GM18867 (cell line): ENCODE measurements at regions not wholly inside any gene's neighbourhood (a gene's known extent, or its start where the extent isn't known, plus 50 kb on each side); places are given as distances from the start of the nearest gene placed in this dataset.
"Not testable (repeated sequence)": the region's sequence is repeated elsewhere in the genome, so short reads cannot be mapped to it uniquely, and the experiment has no call there.

ENCODE experiments used
- ATAC-seq: cut with Tn5 transposase; IDR thresholded peaks from one replicate; pipeline ENCODE4 v1.9.1; 2021; ENCODE audit warnings: mild to moderate bottlenecking, moderate library complexity; ENCODE audit not compliant: unreplicated experiment

DNA sequence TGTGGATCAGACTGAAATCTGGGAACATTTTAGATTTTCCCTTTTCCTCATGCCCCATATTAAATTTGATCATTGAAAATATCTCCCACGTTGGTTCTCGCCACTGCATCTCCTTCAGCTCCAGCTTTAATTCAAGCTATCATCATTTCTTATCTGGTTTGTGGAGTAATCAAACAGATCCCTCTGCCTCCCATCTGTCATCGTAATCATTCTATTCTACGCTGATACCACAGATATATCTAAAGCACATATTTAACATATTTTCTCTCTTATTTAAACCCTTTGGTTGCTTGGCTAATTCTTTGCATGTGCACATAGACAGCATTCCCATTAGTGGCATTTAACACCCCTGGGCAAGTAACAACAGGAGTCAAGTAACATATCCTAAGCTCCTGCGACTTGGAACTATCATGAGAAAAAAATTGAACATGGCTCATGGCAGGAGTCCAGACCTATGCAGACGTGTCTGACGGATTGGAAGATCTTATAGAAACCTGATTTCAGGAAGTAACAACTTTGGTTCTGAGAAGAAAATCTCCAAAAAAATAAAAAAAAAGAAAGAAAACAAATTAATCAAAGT lies 158.8 kb upstream of the KYNU start:
- ATAC-seq: no peak

DNA sequence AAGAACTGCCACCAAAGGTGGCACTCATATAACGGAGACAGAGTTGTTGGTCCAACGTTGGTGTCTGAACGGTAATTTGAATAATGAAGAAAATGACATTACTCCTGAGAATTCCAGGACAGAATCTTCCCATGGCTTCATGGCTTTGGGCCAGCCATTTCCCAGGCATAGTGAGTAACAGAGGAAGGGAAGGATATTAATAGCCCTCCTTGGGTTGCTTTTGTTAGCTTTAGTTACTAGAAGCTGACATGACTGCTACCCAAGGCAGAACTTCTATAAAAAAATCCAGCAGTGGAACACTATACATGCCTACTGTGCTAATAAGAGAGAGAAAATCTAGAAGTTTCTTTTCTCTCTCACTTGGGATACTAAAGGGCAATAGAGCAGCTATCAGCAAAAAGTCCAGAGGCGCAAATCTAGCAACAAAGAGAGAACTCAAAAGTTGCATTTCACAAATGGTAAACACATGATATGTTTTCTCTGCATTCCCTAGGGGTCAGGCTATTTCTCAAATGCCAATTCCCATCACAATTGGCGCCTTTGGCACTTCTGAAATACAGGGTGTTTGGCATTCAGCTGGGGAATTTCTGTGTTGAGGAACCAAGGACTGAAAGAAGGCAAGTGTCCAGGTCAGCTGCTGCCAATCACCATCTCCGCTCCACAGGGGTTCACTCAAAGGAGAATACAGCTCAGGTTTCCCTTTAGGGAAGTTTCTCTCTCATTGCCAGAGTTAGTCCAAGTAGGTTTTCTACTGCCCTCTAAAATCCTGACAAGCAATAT lies 160.8 kb upstream of the KYNU start:
- no peak for ATAC-seq

DNA sequence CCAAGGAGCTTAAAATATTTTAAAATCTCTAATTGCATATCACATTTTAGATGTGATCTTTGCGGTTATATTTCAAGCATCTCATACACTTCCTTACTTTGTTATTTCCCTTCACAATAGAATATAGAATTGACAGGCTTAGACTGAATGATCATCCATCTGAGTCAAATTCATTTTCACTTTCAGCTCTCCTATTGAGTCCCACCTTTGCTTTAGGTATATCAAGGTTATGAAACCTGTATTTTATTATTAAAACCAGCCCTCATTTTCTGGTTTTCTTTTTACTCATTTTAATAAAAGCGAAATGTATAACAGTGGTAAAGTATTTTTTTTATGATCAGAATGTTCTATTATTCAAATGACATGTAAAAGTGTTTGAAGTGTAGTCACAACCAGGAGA lies 162.9 kb upstream of the KYNU start:
- ATAC-seq: peak; percentile 88

DNA sequence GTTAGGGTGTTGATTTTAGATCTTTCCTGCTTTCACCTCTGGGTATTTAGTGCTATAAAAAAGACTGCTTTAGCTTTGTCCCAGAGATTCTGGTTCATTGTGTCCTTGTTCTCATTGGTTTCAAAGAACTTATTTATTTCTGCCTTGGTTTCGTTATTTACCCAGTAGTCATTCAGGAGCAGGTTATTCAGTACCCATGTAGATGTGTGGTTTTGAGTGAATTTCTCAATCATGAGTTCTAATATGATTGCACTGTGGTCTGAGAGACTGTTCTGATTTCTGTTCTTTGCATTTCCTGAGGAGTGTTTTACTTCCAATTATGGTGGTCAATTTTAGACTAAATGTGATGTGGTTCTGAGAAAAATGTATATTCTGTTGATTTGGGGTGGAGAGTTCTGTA lies 167.1 kb upstream of the KYNU start:
- no peak for ATAC-seq

DNA sequence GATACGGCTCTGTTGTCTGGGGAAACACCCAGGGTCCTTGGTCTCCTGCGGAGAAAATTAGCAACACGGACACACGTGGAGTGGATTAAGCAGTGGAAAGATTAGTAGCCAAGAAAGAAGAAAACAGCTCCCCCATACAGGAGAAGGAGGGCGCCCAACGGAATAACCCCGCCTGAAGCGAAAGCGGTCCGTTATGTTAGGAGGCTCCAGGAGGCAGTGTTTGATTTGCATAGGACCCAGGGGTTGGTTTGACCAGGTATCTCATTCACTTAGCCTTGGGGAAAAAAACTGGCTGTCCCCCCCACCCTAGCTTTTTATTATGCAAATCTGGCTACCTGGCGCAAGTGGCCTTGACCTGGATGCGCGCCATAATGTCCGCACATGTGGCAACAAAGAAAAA lies 170.1 kb upstream of the KYNU start:
- no peak for ATAC-seq

DNA sequence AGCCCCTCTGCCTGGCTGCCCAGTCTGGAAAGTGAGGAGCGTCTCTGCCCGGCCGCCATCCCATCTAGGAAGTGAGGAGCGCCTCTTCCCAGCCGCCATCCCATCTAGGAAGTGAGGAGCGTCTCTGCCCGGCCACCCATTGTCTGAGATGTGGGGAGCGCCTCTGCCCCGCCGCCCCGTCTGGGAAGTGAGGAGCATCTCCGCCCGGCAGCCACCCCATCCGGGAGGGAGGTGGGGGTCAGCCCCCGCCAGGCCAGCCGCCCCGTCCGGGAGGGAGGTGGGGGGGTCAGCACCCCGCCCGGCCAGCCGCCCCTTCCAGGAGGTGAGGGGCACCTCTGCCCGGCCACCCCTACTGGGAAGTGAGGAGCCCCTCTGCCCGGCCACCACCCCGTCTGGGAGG lies 175.1 kb upstream of the KYNU start:
- not testable (repeated sequence) for ATAC-seq

DNA sequence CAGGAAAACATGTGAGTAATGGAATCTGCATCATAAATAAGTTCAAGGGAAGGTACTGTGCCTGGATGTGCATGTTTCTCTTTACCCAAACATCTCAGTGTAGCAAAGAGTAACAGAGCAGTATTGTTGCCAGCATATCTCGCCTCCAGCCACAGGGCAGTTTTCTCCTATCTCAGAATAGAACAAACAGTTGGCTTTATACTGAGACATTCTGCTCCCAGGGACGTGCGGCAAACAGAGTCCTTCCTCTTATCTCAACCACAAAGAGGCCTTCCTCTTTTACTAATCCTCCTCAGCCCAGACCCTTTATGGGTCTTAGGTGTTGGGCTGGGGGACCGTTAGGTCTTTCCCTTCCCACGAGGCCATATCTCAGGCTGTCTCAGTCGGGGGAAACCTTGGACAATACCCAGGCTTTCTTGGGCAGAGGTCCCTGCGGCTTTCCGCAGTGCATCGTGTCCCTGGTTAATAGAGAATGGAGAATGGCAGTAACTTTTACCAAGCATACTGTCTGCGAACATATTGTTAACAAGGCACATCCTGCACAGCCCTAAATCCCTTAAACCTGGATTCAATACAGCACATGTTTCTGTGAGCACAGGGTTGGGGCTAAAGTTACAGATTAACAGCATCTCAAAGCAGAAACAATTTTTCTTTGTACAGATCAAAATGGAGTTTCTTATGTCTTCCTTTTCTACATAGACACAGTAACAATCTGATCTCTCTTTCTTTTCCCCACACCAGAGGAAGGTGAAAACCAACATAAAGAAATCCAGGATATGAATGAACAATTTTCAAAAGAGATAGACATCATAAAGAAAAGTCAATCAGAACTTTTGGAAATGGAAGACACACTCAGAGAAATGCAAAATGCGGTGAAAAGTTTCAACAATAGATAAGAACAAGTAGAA lies 181.9 kb upstream of the KYNU start:
- not testable (repeated sequence) for ATAC-seq

DNA sequence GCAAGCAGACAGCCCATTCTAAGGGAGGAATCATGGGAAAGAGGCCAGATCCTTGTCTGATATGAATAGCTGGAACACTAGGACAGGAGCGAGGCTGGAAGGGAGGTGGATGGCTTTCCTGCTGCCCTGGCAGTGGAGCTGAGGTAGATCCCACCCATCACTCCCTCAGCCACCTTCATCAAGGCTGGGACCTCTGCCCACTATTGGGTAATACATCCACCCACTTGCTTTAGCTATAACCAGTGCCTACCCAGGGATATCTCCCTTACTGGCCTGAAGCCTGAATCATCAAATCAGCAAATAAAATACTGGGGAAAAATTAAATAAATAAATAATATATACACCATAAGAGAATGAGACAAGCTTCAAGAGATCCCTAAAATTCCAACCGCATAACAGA lies 183.2 kb upstream of the KYNU start:
- ATAC-seq: no peak

DNA sequence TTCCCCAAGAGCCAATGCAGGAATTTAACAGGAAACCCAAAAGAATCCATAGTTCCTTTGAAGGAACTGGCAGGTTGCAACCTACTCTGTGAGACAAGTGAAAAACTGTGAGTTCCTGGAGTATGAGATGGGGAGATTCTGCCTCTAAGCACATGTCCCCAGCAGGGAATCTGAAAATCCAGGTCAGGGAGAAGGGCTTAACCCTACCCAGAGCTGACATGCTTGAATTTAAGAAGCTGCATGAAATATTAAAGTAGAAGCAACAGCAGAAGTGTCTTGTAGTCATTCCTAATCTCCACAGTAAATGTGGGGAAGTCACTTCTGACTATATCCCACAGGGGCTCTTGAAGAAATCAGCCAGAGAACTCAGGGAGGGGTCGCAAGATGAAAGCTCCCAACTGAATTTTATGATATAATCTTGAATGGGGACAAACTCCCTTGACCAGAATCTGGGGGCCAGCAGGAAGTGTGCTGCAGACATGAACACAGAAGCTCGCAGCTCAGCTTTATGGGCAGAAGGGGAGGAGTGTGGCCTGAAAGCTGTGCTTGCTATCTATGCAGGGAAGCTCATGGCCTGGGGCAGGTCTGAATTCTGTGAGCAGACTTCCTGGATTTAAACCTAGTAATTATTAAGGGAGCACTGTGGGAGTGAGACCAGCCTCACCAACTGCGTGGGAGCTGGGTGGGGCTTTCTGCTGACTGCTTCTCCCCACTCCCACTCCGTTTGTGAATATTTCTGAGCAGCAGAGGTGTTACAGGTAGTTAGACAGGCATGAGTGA lies 184.1 kb upstream of the KYNU start:
- ATAC-seq: no peak

DNA sequence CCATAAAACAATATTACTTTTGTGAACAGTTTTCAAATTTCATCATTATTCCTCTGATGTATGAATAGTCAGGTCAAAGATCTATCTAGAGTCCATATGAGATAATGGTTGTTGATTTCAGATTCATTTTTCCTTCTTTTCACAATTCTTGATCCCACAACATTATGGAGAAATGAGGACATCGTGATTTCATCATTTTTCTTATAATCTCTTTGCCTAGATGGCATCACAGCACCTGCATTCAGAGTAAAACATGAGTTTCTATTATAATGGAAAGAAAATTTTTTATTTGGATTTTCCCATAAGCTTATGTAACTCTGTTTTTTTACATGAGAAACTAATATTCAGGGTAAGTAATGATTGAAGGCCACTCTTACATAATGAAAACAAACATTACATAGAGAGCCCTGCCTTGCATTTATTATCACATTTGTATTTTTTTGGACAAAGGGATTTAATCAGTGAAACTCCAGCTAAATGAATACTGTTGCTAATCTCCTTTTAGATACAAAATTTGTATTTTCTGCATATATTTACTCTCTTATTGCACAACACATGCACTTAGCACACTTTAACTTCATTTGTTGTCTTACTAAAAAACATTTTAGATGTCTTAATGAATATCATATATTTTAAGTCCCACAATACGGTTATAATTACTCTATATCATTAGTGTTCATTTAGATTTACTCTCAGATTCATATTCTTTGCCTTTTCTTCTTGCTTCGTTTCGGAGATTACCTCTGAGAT lies 188.4 kb upstream of the KYNU start:
- no peak for ATAC-seq

DNA sequence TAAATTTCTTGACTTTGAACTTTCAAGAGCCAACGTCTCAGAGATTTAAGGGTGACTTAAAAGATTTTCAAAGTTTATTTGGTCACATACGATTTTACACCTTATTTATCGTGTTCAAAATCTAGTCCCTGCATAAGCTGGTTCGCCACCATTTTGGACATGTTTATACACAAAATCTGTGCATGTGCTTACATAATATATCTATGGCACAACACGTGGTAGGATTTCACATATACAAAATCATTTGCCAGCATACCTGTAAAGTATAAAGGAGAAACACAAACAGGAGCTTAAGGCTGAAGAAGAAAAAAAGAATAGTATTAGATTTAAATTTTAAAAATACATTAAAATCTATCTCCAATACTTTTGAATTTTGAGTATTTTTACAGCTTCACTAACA lies 190.0 kb upstream of the KYNU start:
- no peak for ATAC-seq

DNA sequence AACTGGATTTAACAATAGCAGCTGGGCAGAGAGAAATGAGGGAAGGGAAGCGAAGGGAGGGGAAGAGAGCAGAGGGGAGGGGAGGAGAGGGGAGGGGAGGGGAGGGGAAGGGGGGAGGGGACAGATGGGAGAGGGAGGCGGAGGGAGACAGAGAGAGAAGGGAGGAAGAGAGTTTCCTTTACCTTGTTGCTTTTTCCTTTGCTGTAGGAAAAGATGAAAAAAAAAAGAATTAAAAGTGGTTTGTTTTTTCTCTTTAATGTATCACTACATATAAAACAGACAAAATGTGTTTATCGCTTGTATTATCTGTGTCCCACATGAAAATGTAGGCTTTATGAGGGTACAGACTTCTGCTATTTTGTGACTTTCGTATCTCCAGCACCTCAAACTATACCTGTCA lies 190.4 kb upstream of the KYNU start:
- no peak for ATAC-seq

DNA sequence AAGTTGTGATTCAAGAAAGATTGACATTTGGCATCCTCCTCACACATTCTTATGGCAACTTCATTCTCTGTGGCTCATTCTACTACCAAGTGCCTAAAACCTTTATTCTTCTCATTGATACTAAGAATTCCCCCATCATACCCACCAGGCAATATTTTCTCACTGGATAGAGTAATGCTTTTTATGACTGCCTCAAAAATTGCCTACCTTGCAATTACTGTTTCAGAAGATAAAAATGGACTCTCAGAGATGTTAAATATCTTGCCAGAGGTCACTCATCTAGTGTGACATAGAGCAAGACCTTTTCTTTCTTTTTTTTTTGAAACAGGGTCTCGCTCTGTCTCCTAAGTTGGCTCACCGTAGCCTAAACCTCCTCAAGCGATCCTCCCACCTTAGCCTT lies 192.8 kb upstream of the KYNU start:
- no peak for ATAC-seq

DNA sequence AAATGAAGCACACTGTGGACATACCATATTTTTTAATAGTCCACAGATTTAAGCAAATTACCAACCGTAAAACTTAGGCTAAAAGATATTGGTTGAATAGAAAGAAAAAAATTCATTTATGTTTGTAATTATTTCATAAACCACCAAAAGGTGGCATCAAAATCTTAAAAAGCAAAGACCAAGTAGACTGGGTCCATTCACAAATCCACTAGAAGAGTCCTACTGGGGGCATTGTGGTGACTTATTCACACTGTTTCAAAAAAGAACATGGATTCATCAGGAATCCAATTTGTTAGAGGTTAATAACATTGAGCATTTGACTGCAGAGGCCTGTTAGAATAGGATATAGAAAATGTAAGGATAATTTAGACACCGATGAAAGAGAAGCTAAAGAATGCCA lies 194.9 kb upstream of the KYNU start:
- no peak for ATAC-seq

DNA sequence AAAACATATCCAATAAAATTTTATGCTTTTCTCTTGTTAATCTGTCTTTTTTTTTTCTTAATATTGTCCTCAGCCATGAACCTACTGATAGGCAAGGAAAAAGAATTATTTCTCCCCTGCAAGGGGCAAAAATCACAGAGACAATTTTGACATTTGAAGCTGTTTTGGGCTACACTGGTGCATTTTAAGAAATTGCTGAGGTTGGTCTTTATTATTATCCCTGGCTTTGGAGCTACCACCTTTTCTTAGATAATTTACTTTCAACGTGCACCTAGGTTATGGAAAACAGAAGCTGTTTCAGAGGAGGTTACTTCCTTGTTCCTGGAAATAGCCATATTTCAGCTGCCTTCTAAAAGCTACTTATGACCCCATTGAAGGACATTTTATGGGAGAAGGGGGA lies 195.5 kb upstream of the KYNU start:
- no peak for ATAC-seq

DNA sequence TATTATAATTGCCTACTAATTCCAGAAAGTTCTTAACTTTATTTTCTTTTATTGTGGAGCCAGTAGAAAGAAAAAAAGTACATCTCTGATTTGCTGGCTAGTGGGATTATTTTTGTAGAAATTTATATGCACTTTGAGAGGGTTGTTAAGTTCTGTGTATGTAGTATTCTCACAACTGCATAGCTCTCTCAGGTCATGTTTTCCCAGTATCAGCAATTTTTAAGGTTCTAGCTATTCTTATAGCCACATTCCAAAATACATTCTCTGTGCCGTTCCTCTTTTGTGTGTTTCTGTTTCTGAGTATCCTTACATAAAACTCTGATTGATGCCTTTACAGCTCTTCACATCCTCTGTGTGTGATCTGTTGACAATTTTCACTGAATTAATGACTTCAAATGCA lies 199.3 kb upstream of the KYNU start:
- no peak for ATAC-seq

DNA sequence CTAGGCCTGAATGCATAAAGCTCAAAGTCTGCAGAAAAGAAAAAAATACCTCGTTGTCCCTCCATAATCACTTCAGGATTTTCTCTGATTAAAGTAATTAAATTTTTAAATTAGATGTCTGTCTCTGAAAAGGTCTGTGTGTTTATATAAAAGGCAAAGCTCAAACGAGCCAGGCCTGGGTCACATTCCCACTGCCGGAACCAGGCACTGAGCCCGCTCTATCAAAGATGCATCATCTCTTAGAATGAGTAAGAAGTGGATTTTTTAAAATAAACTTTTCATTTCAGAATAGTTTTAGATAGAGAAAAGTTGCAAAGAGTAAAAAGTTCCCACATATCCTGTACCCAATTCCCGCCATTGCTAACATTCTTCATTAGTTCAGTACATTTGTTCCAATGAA lies 202.1 kb upstream of the KYNU start:
- ATAC-seq: no peak

DNA sequence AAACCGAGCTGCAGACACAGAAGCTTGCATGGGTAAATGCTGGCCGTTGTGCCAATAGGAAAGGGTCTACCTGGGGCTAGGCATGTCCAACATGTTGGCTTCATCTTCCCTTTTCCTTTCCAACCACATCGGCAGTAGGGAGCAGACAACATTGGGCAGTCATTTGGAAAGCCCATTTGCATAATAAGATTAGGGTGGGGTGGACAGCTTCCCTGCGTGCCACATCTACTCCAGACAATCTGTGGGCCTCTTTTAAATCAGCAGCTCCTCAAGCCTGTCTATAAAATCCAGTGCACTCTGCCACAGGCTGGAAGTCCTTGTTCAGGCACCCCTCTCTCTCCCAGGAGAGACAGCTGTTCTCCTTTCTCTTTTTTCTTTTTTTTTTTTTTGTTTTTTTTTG lies 203.6 kb upstream of the KYNU start:
- no peak for ATAC-seq

DNA sequence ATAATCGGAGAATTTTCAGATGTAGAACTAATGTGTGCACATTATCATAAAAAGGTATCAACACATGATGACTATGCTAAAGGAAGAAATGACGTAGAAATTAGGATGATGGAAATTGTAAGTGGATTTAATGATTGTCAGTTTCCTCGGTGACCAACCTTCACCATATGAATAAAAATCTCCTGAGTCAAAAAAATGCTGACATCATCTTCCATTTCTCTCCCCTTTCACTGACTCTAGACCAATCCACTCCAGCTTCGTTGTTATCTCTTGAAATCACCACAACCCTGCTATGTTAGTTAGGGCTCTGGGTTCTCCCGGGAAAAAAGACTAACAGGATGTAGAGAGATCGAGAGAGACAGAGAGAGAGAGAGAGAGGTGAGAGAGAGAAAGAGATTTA lies 204.8 kb upstream of the KYNU start:
- no peak for ATAC-seq

DNA sequence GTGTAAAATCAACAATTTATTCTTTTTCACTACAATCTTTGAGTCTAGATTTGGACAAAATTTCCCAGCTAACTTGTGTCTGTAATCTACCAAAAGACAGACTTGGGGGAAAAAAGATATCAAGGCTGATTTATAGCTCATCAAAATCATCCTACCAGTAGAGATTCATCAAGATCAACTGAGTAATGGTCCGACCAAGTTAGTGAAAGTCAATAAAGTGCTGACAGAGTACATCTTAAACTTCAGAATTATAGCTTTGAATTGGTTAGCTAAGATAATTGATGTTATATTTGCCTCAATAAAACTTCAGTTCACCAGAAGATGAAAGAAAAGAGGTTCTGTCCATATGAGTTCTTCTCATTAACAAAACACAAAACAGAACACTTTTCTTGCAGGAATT lies 207.1 kb upstream of the KYNU start:
- no peak for ATAC-seq
